ENCODE measurements at regions not wholly inside any gene's neighbourhood (a gene's known extent, or its start where the extent isn't known, plus 50 kb on each side); places are given as distances from the start of the nearest gene placed in this dataset.
A peak's percentile ranks its signal among the peaks of the same experiment; 100 is the strongest.

GRCh38 chr16:65896448-65897153 is 469.9 kb upstream of the CDH5 start:
- no peak for DNase-seq

- DNase-seq, result no peak
Measured at GRCh38 chr16:65895906-65896305, 470.6 kb upstream of the CDH5 start.

GRCh38 chr16:65895486-65895885 is 471.0 kb upstream of the CDH5 start:
- DNase-seq, result no peak

DNA sequence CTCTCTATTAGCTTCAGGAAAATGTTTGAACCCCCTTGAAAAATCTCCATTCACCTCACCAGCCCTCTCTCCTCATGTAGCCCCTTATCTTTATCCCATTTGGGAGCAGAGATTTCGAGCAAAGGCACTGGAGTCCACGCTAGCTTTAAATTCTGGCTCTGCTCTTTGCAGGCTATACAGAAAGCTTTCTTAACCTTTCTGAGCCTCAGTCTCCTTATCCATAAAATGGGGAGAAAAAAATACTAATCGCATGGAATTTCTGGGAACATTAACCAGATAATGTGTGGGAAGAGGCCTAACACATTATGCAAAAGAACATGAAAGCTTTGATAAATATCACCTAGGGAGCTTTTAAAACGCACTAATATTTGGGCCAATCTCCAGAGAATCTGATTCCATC is 476.3 kb upstream of the CDH5 start:
- no peak for DNase-seq

DNA sequence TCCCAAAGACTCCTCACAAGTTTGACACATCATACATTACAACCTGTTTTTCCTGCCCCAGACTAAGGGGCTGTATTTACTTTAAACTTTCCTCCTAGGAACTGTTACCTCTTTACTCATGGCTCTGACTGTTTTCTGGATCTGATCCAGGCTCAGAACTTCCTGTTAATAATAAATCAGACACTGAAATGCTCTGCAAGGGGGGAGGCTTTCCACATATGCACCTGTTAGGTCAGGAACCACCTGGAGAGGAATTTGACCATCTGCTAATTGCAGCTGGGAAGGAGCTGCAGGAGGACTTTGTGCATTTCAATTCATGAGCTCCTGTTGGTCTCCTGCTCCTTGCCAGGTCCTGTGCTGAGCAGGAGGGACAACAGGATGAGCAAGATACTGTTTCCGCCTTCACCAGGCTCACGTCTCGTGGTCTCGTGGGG is 476.9 kb upstream of the CDH5 start:
- DNase-seq, result peak; percentile 48

- DNase-seq, result no peak
Measured at GRCh38 chr16:65888201-65888600, 478.3 kb upstream of the CDH5 start.

DNA sequence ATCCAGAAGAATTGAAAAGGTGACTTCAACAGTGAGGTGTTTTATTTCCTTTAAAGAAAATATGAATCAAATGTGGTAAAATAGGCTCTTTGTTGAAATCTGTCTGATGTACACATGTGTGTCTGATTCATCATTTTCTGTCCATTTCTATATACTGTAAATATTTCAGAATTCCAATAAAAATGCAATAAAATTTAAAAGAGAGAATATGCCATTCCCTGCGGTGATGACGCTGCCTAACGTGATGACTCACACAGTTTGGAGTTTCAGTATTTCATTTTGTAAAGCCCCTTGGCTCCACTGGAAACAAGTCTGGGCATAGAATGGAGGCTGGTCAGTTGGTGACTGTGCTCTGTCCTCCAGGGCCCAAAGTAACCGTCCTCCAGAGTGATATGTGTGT is 482.5 kb upstream of the CDH5 start:
- no peak for DNase-seq

DNA sequence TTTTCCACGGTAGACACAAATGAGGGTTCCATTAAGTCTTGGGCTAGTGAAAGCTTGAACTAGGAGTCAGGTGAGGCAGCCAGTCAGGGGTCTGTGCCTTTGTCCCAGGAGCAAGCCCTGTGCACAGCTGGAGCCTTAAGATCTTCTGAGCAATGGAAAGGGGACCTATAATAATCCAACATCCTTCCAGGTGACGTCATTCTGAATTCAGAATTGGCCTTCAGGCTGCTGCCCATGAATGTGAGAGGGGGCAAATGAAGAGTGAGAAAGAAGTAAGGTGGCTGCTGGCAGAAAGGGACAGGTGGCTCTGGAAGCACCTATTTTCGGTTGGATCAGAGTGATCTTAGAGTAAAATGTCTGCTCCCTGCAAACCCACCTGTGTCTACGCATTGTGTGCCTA is 488.1 kb upstream of the CDH5 start:
- DNase-seq, result no peak

DNA sequence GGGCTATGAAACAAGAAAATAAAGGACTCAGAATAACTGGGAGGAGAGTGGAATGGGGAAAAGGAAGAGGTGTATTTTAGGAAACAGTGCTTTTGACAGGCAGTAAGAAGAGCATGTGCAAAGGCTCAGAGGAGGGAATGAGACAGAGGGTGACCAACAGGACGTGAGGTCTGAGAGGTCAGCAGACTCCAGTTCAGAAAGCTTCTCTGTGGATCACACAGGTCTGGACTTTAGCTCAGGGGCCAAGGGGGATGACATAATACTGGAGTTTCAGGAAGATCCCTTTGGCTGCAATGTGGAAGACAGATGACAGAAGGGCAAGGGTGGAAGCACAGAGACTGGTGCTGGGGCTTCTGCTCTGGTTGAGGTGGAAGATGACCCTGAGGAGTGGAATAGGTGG is 489.9 kb upstream of the CDH5 start:
- no peak for DNase-seq

- DNase-seq, result peak; percentile 68
Measured at GRCh38 chr16:65876056-65876408, 490.5 kb upstream of the CDH5 start.

- DNase-seq, result peak; percentile 78
Measured at GRCh38 chr16:65875381-65876055, 491.0 kb upstream of the CDH5 start.

DNA sequence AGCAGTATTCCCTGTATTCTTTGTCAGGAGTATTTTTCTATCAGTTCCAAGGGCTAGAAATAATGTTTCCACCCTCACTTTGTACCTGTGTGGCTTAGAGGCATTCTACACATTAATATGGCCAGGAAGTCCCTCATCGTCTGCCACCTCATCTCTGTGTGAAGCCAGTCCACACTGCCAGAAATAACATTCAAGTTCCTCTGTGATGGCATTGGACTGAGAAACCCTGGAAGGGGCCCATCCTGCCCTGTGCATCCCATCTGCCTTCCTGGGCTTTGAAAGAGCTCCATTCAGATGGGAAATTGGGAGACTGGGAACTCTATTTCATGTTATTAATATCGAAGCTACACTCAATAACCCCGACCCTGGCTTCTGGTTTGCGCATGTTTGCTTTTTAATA is 497.2 kb upstream of the CDH5 start:
- DNase-seq, result no peak

DNA sequence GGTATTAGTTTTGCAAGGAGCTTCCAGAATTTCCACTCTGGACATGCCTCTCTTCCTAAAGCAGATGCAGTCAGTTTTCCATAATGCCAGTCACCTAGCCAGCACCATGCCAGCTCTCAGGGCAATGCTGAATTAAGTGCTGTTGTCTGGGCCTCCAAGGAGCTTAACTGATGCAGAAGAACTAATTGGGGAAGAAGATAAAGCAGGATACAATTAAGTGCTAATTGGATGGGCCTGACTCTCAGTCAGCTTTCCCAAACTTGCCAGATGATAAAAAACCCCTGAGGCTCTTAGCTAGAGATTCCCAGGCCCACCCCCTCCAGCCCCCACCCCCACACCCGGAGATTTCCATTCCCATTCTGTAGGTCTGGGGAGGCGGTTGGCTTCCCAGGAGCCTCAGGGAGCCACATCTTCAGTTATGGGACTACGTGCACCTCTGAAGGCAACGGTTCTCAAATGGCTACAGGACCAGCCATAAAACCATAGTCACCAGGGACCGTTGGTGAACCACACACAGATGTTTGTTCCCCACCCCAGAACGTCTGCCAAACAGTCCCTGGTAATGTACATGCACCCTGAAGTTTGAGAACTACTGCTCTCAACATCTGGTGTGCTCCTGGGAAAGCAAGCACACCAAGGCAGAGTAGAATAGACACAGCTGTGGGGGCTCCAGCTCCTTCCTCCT is 499.1 kb upstream of the CDH5 start:
- no peak for DNase-seq

DNA sequence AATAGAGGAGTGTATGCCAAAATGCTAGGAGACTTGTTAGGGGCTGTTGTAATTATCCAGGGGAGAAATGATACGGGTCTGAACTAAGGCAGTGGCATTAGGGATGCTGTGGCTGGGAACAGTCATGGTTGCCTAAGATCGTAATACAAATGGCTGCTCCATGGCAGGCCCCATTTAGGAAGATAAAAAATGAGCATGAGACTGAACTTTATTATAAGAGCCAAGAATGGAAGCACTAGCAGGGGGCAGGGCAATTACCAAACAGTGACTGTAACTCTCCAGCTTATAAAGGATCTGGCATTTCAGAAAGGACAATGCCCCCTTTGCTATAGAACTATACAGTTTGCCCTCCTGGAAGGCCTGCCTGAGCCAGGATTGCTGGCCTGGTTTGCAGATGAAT is 503.3 kb upstream of the CDH5 start:
- DNase-seq, result peak; percentile 8

DNA sequence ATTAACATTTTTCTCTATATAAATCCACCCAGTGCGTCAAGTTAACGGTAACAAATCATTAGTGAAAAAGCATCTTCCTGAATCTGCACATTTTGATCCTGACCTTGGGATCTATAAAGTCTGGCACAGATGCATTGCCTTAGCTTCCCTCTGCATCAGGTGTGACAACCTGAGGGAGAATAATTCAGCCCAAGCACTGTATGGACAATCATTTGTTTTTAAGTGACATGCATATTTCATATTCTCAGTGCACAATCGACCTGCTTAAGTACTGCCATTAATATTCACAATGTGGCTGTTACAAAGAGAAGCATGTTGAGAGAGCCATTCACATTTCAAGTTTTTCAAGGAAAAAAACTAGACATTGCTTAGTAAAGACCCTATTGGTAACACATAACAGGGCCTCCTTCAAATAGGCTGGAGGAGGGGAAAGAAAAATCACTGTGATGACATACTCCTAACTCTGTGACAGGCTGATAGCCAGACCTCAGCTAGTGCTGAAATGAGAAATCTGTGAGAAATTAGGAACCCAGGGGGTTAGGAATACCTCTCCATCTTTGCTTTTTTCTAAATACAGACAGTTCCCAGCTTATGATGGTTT is 505.3 kb upstream of the CDH5 start:
- no peak for DNase-seq

- no peak for DNase-seq
Measured at GRCh38 chr16:65855171-65856145, 511.0 kb upstream of the CDH5 start.

GRCh38 chr16:65846210-65846602 is 520.3 kb upstream of the CDH5 start:
- DNase-seq, result peak; percentile 16

DNA sequence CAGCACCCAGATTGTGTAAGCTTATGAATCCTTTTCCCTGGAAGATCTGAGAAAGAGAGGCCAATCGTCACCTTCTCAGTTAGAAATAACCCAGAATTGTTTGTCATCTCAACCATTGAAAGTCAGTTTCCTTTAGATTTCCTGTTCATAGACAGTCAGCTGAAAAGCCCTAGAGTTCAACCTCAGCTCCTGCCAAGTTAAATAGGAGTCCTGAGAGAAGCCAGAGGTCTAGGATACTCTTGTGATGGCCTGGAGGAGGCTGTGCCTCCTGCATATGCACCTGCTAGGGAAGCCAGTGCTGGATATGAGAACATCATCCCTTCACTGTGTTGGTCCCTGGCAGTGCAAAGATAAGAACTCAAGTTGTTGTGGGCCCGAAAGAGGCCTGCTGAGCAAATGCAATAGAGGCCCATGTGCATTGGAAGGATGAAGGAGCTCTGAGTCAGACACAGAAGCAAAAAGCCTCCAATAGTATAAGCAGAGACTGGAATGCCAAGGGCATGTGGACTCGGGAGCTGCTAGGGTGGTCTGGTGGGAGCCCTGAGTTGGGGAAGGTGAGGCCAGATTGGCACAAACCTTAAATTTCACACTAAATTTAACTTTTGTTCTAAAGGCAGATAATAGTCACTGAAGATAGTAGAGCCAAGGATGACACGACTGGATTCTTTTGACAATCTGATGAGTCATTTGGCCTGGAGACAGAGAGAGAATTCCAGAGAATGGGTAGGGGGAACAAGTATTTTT is 520.9 kb upstream of the CDH5 start:
- DNase-seq, result no peak

DNA sequence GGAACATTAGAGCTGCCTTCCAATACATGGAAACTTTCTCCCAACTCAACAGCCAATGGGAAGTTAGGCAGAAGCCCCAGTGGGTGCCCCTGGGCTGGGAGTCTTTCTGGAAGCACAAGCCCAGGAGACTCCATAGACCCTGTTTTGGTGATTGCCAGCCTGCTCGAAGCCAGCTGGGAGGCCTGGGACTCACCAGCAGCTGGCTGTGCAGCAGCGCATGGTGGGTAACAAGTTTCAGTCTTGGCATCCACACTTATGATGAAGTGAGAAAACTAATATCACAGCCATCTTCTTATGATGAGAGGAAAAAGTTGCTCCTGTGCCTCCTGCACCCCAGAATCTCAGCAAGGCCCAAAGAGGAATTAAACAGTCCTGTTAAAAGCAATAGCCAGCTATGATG is 522.5 kb upstream of the CDH5 start:
- peak; percentile 28 for DNase-seq

- DNase-seq, result no peak
Measured at GRCh38 chr16:65842067-65842466, 524.4 kb upstream of the CDH5 start.

DNA sequence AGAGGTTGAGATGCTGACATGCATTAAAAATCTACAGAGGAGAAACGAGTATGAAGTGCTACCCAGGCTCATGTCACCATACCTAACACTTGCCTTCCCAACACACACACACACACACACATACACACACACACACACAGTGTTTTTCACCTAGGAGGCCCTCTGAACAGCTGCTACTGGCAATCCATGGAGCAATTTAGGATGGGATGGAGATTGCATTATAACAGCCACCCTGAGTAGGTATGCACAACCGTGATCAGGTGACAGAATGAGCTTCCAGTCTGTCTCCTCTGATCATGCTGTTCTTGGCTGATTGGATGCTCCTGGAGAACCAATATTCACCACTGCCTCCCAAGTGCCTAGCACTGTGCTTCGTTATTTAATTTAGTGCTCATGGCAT is 528.5 kb upstream of the CDH5 start:
- DNase-seq, result no peak

Measured in tongue (tissue), 1 donor.